Colonic mucosa (tissue), 4 donors: ENCODE measurements at regions not wholly inside any gene's neighbourhood (a gene's known extent, or its start where the extent isn't known, plus 50 kb on each side); places are given as distances from the start of the nearest gene placed in this dataset.
"Not testable (repeated sequence)": the region's sequence is repeated elsewhere in the genome, so short reads cannot be mapped to it uniquely, and the experiment has no call there.

Experiments used
- DNase-seq: peaks from one replicate; pipeline ENCODE4 v3.0.0-alpha.2; 2020
- H3K27ac ChIP-seq: fragments of 200-600 bp; one replicate; pipeline ENCODE4 v1.8.0; 2021
- H3K27me3 ChIP-seq: fragments of 200-600 bp; one replicate; pipeline ENCODE4 v1.8.0; 2021
- H3K36me3 ChIP-seq: fragments of 200-600 bp; one replicate; pipeline ENCODE4 v1.8.0; 2021
- H3K4me1 ChIP-seq: fragments of 200-600 bp; one replicate; pipeline ENCODE4 v1.8.0; 2021; ENCODE audit warnings: mild to moderate bottlenecking
- H3K4me3 ChIP-seq: fragments of 200-600 bp; one replicate; pipeline ENCODE4 v1.8.0; 2021
- H3K9ac ChIP-seq, 2 donors: one replicate each; pipeline ENCODE4 v1.7.0; 2013; ENCODE audit warnings: control low read depth in 2 of 2, low read depth in 2 of 2, low read length in 2 of 2
- H3K9me3 ChIP-seq: fragments of 200-600 bp; one replicate; pipeline ENCODE4 v1.8.0; 2021
- CTCF ChIP-seq: fragments of 200-600 bp; IDR thresholded peaks from one replicate; pipeline ENCODE4 v1.8.0; 2022; ENCODE audit warnings: antibody characterized with exemption, mild to moderate bottlenecking
- intact Hi-C: fragments of 100-400 bp; cut with DNase I; formaldehyde crosslinking; loops from one replicate; pipeline ENCODE4 v1.14.1; 2022
- donor health status: healthy.
- donor health status: DM: no; HTN: no; CAD: no.
- donor health status: DM: no; HTN: no; CAD: no.

GRCh38 chr5:106443746-106444145, 1227.0 kb downstream of the EFNA5 start:
- Histone ChIP-seq H3K36me3 (no peaks in the 10 kb centered on the region), H3K27ac (no peak overlapping the region), H3K4me3 (no peak overlapping the region), H3K9ac (no peak overlapping the region), H3K9me3 (no peaks in the 10 kb centered on the region), H3K27me3 (no peaks in the 10 kb centered on the region), H3K4me1 (no peaks in the 10 kb centered on the region)
- intact Hi-C loops = no loop called here
- no peak for DNase-seq
- no peak for TF ChIP-seq CTCF

GRCh38 chr5:106435185-106435584, 1235.6 kb downstream of the EFNA5 start:
- Histone ChIP-seq H3K27ac (no peak overlapping the region), H3K27me3 (no peaks in the 10 kb centered on the region), H3K4me3 (no peak overlapping the region), H3K9me3 (no peaks in the 10 kb centered on the region), H3K36me3 (no peaks in the 10 kb centered on the region), H3K4me1 (no peaks in the 10 kb centered on the region), H3K9ac (no peak overlapping the region)
- intact Hi-C loops = no loop called here
- no peak for TF ChIP-seq CTCF
- no peak for DNase-seq

DNA sequence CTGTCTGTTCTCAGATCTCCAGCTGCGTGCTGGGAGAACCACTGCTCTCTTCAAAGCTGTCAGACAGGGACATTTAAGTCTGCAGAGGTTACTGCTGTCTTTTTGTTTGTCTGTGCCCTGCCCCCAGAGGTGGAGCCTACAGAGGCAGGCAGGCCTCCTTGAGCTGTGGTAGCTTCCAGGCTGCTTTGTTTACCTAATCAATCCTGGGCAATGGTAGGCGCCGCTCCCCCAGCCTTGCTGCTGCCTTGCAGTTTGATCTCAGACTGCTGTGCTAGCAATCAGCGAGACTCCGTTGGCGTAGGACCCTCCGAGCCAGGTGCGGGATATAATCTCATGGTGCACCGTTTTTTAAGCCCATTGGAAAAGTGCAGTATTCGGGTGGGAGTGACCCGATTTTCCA, 1240.0 kb downstream of the EFNA5 start:
- DNase-seq, H3K36me3 ChIP-seq, H3K4me3 ChIP-seq, H3K27ac ChIP-seq, H3K9ac ChIP-seq, H3K4me1 ChIP-seq, intact Hi-C loops, H3K9me3 ChIP-seq, H3K27me3 ChIP-seq: not testable (repeated sequence)

DNA sequence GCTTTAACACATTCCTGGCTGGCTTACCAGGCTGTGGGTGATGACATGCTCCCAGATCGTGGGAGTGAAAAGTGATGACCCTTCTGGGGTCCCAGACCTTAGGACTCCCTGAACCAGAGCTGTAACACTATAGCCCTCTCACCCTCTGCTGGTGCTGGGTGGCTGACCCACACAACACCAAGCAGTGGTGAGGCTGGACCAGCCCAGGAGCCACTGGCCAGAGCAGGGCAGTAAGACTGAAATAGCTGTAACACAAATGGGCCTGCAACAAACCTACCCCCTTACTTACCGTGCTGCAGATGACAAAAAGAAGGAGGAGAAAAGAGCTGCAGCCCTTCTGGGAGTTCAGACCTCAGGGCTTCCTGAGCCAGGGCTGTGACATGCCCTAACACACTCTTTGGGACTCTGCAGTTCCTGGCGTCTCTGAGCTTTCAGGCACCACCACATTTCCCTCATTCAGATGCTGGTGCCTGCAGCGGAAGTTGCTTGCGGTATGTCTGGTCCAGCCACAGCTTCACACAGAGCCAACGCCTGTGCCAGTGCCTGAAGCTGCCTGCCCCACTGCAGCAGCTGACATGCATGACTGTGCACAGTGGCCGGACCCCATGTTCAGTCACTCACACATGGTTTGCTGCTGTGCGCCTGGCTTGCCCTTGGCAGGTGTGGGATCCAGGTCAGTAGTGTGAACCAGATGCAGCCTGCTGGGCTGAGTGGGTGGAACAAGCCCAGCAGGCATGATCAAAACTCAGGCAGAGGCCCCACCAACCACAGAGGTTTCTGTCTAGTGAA, 1247.4 kb downstream of the EFNA5 start:
- no peak for TF ChIP-seq CTCF
- DNase-seq = no peak
- Histone ChIP-seq H3K27ac (no peak overlapping the region), H3K4me3 (no peak overlapping the region), H3K27me3 (no peaks in the 10 kb centered on the region), H3K9ac (no peak overlapping the region), H3K4me1 (no peaks in the 10 kb centered on the region), H3K9me3 (no peaks in the 10 kb centered on the region), H3K36me3 (no peaks in the 10 kb centered on the region)
- intact Hi-C loops = no loop called here

- DNase-seq = no peak
- no peak for TF ChIP-seq CTCF
- intact Hi-C loops = no loop called here
- H3K9me3 ChIP-seq = no peaks in the 10 kb centered on the region
- no peak overlapping the region for H3K27ac ChIP-seq
- H3K36me3 ChIP-seq = no peaks in the 10 kb centered on the region
- H3K27me3 ChIP-seq = no peaks in the 10 kb centered on the region
- H3K4me1 ChIP-seq = no peaks in the 10 kb centered on the region
- H3K9ac ChIP-seq = no peak overlapping the region
- H3K4me3 ChIP-seq = no peak overlapping the region
These were observed 1250.6 kb downstream of the EFNA5 start for GRCh38 chr5:106420102-106420501.

GRCh38 chr5:106418196-106418595, 1252.5 kb downstream of the EFNA5 start:
- no peak overlapping the region for H3K9ac ChIP-seq
- H3K4me1 ChIP-seq = no peaks in the 10 kb centered on the region
- DNase-seq = no peak
- H3K4me3 ChIP-seq = no peak overlapping the region
- intact Hi-C loops = no loop called here
- H3K9me3 ChIP-seq = no peaks in the 10 kb centered on the region
- H3K27ac ChIP-seq = no peak overlapping the region
- TF ChIP-seq CTCF = no peak
- H3K36me3 ChIP-seq = no peaks in the 10 kb centered on the region
- no peaks in the 10 kb centered on the region for H3K27me3 ChIP-seq
